Ectodermal cell (in vitro differentiated cells): ENCODE measurements at regions not wholly inside any gene's neighbourhood (a gene's known extent, or its start where the extent isn't known, plus 50 kb on each side); places are given as distances from the start of the nearest gene placed in this dataset.

ENCODE experiments used
- H3K27ac ChIP-seq: 2 replicates; pipeline ENCODE4 v1.7.0; 2013; ENCODE audit warnings: mild to moderate bottlenecking, low read depth, low read length; ENCODE audit not compliant: insufficient read depth, poor library complexity, severe bottlenecking
- H3K27me3 ChIP-seq: 2 replicates; pipeline ENCODE4 v1.7.0; 2013; ENCODE audit warnings: mild to moderate bottlenecking, low read length; ENCODE audit not compliant: insufficient read depth, control insufficient read depth, poor library complexity, severe bottlenecking
- H3K36me3 ChIP-seq: one replicate; pipeline ENCODE4 v1.7.0; 2013; ENCODE audit warnings: low read length; ENCODE audit not compliant: control insufficient read depth, insufficient read depth
- H3K4me1 ChIP-seq: one replicate; pipeline ENCODE4 v1.7.0; 2013; ENCODE audit warnings: low read length; ENCODE audit not compliant: control insufficient read depth, insufficient read depth
- H3K4me3 ChIP-seq: 2 replicates; pipeline ENCODE4 v1.7.0; 2013; ENCODE audit warnings: low read depth, low read length, control low read depth; ENCODE audit not compliant: insufficient read depth
- H3K9me3 ChIP-seq: 2 replicates; pipeline ENCODE4 v1.7.0; 2013; ENCODE audit warnings: mild to moderate bottlenecking, low read length, moderate library complexity; ENCODE audit not compliant: control insufficient read depth
- WGBS, 2 experiments: methylation state at CpG; one replicate each; pipeline ENCODE4 v1.1.7; 2013; ENCODE audit warnings: missing lambda C conversion rate in 2 of 2; 5-methylcytosine and 5-hydroxymethylcytosine counted together

DNA sequence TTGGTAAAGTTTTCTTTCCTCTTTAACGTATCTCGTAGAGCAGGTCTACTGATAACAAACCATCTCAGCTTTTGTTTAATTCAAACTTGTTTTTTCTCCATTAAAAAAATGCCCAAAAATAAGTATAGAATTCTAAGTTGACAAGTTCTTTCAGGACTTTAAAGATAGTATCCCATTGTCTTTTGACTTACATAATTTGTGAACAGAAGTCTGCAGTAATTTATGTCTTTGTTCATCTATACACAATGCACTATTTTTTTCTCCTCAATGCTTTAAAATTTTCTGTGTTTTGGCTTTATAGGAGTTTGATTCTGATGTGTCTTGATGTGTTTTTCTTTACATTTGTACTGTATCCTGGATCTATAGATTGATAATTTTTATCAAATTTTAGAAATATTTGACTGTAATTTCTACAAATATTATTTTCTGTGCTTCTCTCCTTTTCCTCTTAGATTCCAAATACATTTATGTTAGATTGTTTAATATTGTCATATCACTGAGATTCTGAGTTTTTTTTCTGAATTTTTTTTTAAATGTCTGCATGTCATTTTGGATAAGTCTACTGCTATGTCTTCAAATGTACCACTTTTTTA, 143.3 kb downstream of the FTCDNL1 start:
- Histone ChIP-seq H3K4me3 (no peak overlapping the region), H3K4me1 (no peaks in the 10 kb centered on the region), H3K36me3 (no peaks in the 10 kb centered on the region), H3K9me3 (no peaks in the 10 kb centered on the region), H3K27me3 (no peaks in the 10 kb centered on the region), H3K27ac (no peak overlapping the region)
- 100% methylated on average over 2 of the region's 2 CpGs; no CpG with 5 or more reads in 1 of the 2 experiments for WGBS, 2 experiments

DNA sequence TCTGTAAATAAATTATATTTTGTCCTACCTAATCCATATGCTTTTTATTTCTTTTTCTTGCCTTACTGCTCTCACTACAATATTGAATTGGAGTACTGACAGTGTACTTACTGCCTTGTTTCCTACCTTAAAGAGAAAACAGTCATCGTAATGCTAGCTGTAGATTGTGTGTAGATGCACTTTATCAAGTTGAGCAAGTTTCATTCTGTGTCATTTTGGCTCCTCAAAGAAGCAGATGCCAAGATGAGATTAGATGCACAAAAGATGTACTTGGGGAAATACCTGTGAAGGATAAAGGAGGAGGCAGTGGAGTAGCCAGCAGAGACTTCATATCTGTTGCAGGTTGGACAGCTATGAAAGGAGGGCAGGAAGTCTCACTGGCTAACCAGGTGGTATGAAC, 145.5 kb downstream of the FTCDNL1 start:
- no peaks in the 10 kb centered on the region for H3K9me3 ChIP-seq
- 95 to 100% methylated on average over 1 of the region's 1 CpG for WGBS, 2 experiments
- H3K4me1 ChIP-seq = no peaks in the 10 kb centered on the region
- no peak overlapping the region for H3K27ac ChIP-seq
- no peaks in the 10 kb centered on the region for H3K36me3 ChIP-seq
- no peak overlapping the region for H3K4me3 ChIP-seq
- H3K27me3 ChIP-seq = no peaks in the 10 kb centered on the region

DNA sequence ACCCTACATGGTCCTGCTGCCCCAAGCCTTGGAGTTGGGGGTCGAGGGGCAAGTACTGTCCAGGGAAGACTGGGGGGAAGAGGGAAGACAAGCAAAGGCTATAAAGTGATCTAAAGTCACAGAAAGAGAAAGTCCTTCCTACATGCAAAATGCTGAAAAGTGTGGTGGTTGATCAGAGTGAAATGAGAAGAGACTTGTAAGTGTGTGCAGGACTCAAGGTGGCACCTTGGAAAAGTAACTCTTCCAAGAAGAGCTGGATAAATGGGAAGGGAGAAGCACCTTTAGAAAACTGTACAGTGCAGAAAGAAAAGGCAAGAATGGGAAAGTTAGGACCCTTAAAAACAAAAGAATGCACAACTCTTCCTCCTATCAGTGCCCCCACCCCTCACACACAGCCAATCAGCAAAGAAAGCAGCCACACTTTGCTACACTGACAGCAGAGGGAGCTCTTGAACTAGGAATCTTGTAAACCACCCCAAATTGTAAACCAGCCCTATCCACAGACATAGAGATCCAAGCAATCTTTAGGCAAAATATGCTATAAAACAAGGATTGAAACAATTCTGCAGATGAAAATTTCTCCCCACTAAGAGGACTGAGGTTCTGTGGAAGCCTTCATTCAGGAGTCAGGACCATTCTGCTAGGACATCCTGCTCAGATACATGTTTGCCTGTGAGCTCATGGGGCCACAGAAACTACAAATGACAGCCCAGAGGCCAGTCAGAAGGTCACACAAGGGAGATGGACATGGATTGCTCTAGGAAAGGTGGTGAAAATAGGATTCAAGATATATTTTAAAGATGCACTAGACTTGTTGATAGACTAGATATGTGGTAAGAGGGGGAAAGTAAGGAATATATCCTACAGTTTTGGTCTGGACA, 146.4 kb downstream of the FTCDNL1 start:
- Histone ChIP-seq H3K4me1 (no peaks in the 10 kb centered on the region), H3K36me3 (no peaks in the 10 kb centered on the region), H3K9me3 (no peaks in the 10 kb centered on the region), H3K4me3 (no peak overlapping the region), H3K27ac (no peak overlapping the region), H3K27me3 (no peaks in the 10 kb centered on the region)
- 93 to 100% methylated on average over 1 of the region's 1 CpG for WGBS, 2 experiments

DNA sequence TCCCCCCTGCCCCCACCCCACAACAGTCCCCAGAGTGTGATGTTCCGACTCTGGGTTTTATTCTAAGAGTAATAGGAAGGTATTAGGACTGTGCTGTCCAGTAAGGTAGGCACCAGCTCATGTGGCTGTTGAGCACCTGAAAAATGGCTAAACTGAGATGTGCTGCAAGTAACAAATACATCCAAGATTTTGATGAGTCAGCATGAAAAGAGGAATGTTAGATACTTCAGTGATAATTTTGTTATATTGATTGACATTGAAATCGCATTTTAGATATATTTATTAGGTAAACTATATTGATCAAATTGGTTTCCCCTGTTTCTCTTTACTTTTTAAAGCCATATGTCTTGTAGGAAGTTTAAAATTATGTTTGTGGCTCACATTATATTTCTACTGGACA, 147.8 kb downstream of the FTCDNL1 start:
- WGBS, 2 experiments = 83 to 93% methylated on average over 1 to 2 of the region's 2 CpGs
- no peaks in the 10 kb centered on the region for H3K9me3 ChIP-seq
- no peaks in the 10 kb centered on the region for H3K36me3 ChIP-seq
- H3K4me1 ChIP-seq = no peaks in the 10 kb centered on the region
- H3K27me3 ChIP-seq = no peaks in the 10 kb centered on the region
- no peak overlapping the region for H3K27ac ChIP-seq
- no peak overlapping the region for H3K4me3 ChIP-seq

DNA sequence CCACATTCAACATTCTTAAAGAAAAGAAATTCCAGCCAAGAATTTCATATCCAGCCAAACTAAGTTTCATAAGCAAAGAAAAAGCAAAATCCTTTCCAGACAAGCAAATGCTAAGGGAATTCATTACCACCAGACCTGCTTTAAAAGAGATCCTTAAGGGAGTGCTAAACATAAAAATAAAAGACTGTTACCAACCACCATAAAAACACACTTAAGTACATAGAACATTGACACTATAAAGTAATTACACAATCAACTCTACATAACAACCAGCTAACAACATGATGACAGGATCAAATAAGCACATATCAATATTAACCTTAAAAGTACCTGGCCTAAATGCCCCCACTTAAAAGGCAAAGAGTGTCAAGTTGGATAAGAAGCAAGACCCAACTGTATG, 153.5 kb downstream of the FTCDNL1 start:
- no peaks in the 10 kb centered on the region for H3K36me3 ChIP-seq

DNA sequence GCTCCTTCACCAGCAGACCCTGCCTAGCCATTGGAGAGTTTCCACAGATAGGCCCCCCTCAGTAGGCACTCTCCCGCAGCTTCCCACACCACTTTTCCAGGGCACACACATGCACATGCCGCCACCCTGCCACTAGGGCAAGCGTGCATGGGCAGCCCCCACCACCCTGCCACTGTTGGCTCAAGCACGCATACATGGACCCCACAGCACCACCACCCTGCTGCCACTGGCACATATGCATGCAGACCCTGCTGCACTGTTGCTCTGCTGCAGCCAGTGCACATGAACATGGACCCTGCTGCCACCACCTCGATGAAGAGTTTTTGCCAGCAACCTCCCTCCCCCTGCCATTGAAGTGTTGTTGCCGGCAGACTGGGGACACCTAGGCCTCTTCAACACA, 154.9 kb downstream of the FTCDNL1 start:
- Histone ChIP-seq H3K27me3 (no peaks in the 10 kb centered on the region), H3K9me3 (no peaks in the 10 kb centered on the region), H3K36me3 (no peaks in the 10 kb centered on the region), H3K4me1 (no peaks in the 10 kb centered on the region), H3K4me3 (no peak overlapping the region), H3K27ac (no peak overlapping the region)
- WGBS, 2 experiments = 82 to 85% methylated on average over 6 of the region's 6 CpGs

More for the DNA sequence above, 153.5 kb downstream of the FTCDNL1 start:
- no peaks in the 10 kb centered on the region for H3K27me3 ChIP-seq
- H3K27ac ChIP-seq = no peak overlapping the region
- no peaks in the 10 kb centered on the region for H3K9me3 ChIP-seq
- no peaks in the 10 kb centered on the region for H3K4me1 ChIP-seq
- no peak overlapping the region for H3K4me3 ChIP-seq

DNA sequence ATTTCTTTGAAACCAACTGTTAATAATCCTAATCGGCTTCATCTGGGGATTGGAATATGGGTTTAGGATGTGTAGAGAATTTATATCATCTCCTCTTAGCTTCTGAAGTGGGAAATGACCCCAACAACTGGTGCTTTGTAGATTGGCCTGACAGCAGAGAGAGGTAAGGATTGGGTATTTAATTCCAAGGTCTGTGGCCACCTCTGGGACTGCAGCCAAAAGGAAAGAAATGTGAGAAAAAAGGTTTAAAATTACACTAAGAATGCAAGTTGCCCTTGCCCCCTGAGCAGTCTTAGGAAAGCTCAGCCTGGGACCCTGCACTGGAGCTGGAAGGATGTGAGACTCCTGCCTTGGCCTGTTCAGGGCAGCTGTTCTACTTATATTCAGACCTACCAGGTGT, 157.1 kb downstream of the FTCDNL1 start:
- Histone ChIP-seq H3K4me3 (no peak overlapping the region), H3K36me3 (no peaks in the 10 kb centered on the region), H3K27me3 (no peaks in the 10 kb centered on the region), H3K27ac (no peak overlapping the region), H3K4me1 (no peaks in the 10 kb centered on the region), H3K9me3 (no peaks in the 10 kb centered on the region)
- WGBS, 2 experiments = 90 to 100% methylated on average over 1 of the region's 1 CpG

DNA sequence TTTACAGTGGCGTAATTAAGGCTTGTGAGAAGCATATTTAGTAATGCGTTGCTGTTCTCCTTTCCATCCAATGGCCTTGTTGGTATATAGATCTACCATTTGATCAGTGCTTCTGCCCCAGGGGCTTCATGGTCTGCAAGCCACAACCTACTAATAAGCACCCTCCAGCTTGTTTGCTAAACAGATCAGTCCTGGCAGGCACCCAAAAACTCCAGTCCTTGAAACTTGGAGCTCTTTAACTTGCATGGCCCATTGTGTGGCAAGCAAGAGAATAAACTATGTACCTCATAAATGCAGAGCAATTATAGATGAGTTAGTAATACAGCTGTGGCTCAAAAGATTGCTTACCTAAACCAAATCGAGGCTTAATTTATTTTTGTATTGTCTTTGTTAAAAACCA, 158.5 kb downstream of the FTCDNL1 start:
- WGBS, 2 experiments = 91 to 97% methylated on average over 2 to 3 of the region's 3 CpGs
- Histone ChIP-seq H3K4me1 (no peaks in the 10 kb centered on the region), H3K27ac (no peak overlapping the region), H3K27me3 (no peaks in the 10 kb centered on the region), H3K36me3 (no peaks in the 10 kb centered on the region), H3K9me3 (no peaks in the 10 kb centered on the region), H3K4me3 (no peak overlapping the region)

DNA sequence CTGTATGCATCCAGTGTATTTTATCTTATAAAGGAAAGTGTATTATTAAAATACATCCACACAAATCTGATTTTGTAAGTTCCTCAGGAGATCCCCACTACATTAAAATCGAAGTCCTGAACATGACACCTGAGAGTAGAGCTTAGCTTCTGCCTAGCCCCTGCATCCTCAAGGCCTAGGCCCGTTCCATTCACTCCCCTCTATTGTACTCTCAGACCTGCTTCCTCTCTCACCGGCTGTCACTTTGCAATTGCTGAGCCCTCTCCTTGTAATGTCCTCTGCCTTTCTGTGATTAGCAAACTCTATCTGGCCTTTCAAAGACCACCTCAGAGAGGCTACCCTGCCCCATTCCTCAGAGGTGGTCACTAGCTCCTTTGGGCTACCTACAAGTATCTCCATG, 160.8 kb downstream of the FTCDNL1 start:
- H3K27ac ChIP-seq = no peak overlapping the region
- H3K4me1 ChIP-seq = no peaks in the 10 kb centered on the region
- no peaks in the 10 kb centered on the region for H3K36me3 ChIP-seq
- H3K9me3 ChIP-seq = no peaks in the 10 kb centered on the region
- 69 to 74% methylated on average over 3 of the region's 3 CpGs for WGBS, 2 experiments
- H3K27me3 ChIP-seq = no peaks in the 10 kb centered on the region
- no peak overlapping the region for H3K4me3 ChIP-seq

DNA sequence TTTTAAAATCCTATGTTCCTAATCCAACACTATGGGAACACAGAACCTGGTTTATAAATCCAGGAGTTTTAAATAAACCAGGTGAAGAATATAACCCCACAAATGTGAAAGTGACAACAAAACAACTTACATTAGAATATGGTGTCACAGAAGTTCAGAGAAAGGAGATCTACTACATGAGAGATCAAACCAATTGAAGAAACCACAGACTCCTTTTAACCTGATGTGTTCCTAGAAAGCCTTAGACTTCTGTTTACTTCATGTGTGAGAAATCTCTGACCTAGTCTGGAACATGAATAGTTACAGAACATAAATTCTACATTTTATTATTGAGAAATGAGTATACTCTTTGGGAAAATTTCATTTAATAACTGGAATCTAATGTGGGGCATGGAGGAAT, 165.3 kb downstream of the FTCDNL1 start:
- no peaks in the 10 kb centered on the region for H3K27me3 ChIP-seq
- H3K27ac ChIP-seq = no peak overlapping the region
- no peaks in the 10 kb centered on the region for H3K4me1 ChIP-seq
- no peaks in the 10 kb centered on the region for H3K9me3 ChIP-seq
- H3K4me3 ChIP-seq = no peak overlapping the region
- no peaks in the 10 kb centered on the region for H3K36me3 ChIP-seq
